NOMO-1 treated with DMSO at 0.1 percent for 48 hours (cell line): ENCODE measurements at regions not wholly inside any gene's neighbourhood (a gene's known extent, or its start where the extent isn't known, plus 50 kb on each side); places are given as distances from the start of the nearest gene placed in this dataset.

Source experiments
- DNase-seq: peaks from one replicate; lab custom pipeline; 2025; ENCODE audit not compliant: unreplicated experiment; lab: John Stamatoyannopoulos, UW

- no peak for DNase-seq
Observed at GRCh38 chr9:126089789-126090188, 236.8 kb upstream of the MVB12B start.

GRCh38 chr9:126093771-126094170 lies 232.9 kb upstream of the MVB12B start:
- no peak for DNase-seq

- DNase-seq: no peak
Observed at GRCh38 chr9:126095546-126096190, 231.0 kb upstream of the MVB12B start.

GRCh38 chr9:126096340-126096739 lies 230.3 kb upstream of the MVB12B start:
- no peak for DNase-seq

GRCh38 chr9:126097679-126098078 lies 228.9 kb upstream of the MVB12B start:
- no peak for DNase-seq

GRCh38 chr9:126106404-126106803 lies 220.2 kb upstream of the MVB12B start:
- DNase-seq: no peak

- no peak for DNase-seq
Observed at GRCh38 chr9:126107693-126108092, 218.9 kb upstream of the MVB12B start.

GRCh38 chr9:126108240-126108639 lies 218.4 kb upstream of the MVB12B start:
- DNase-seq: no peak

GRCh38 chr9:126109575-126109974 lies 217.1 kb upstream of the MVB12B start:
- DNase-seq: no peak

GRCh38 chr9:126111556-126111955 lies 215.1 kb upstream of the MVB12B start:
- no peak for DNase-seq

- DNase-seq: no peak
Observed at GRCh38 chr9:126112135-126112720, 214.4 kb upstream of the MVB12B start.

- DNase-seq: no peak
Observed at GRCh38 chr9:126113176-126113575, 213.5 kb upstream of the MVB12B start.

GRCh38 chr9:126113756-126114408 lies 212.7 kb upstream of the MVB12B start:
- DNase-seq: no peak

GRCh38 chr9:126114409-126114760 lies 212.2 kb upstream of the MVB12B start:
- DNase-seq: no peak

GRCh38 chr9:126114850-126115460 lies 211.7 kb upstream of the MVB12B start:
- DNase-seq: no peak

- no peak for DNase-seq
Observed at GRCh38 chr9:126116351-126117157, 210.1 kb upstream of the MVB12B start.

GRCh38 chr9:126117158-126117425 lies 209.5 kb upstream of the MVB12B start:
- no peak for DNase-seq

- DNase-seq: no peak
Observed at GRCh38 chr9:126117631-126118030, 209.0 kb upstream of the MVB12B start.

- DNase-seq: no peak
Observed at GRCh38 chr9:126119731-126120130, 206.9 kb upstream of the MVB12B start.

- no peak for DNase-seq
Observed at GRCh38 chr9:126122901-126123616, 203.6 kb upstream of the MVB12B start.

- DNase-seq: no peak
Observed at GRCh38 chr9:126123927-126124326, 202.7 kb upstream of the MVB12B start.
